Esophagus squamous epithelium (tissue), 5 donors: ENCODE measurements at regions not wholly inside any gene's neighbourhood (a gene's known extent, or its start where the extent isn't known, plus 50 kb on each side); places are given as distances from the start of the nearest gene placed in this dataset.

Experiments
- DNase-seq: peaks from one replicate; lab custom pipeline; 2025; lab: John Stamatoyannopoulos, UW
- H3K27ac ChIP-seq, 4 donors: fragments of 200-600 bp; sonication (generic); one replicate each; pipeline ENCODE4 v1.5.1; 2016 to 2019; ENCODE audit warnings: mild to moderate bottlenecking in 1 of 4
- H3K27me3 ChIP-seq, 4 donors: fragments of 200-600 bp; sonication (generic); 1 replicate in 3 of 4; 2 replicates in 1 of 4; pipeline versions ENCODE4 v1.5.1 to v1.6.0; 2017 to 2021; ENCODE audit warnings: antibody characterized with exemption in 1 of 4
- H3K36me3 ChIP-seq, 3 donors: fragments of 200-600 bp; sonication (generic); one replicate each; pipeline ENCODE4 v1.5.1; 2016 to 2019
- H3K4me1 ChIP-seq, 3 donors: fragments of 200-600 bp; sonication (generic); one replicate each; pipeline ENCODE4 v1.5.1; 2017 to 2019
- H3K4me3 ChIP-seq, 4 donors: fragments of 200-600 bp; sonication (generic); 1 replicate in 3 of 4; 2 replicates in 1 of 4; pipeline ENCODE4 v1.5.1; 2016 to 2019; ENCODE audit warnings: mild to moderate bottlenecking in 2 of 4, moderate library complexity in 1 of 4
- H3K9me3 ChIP-seq, 3 donors: fragments of 200-600 bp; sonication (generic); one replicate each; pipeline ENCODE4 v1.5.1; 2016 to 2019
- POLR2A ChIP-seq, 4 donors: fragments of 450-650 bp; IDR thresholded peaks; one replicate each; pipeline ENCODE4 v1.6.1; 2017; ENCODE audit warnings: antibody characterized with exemption in 4 of 4, mild to moderate bottlenecking in 4 of 4, moderate library complexity in 3 of 4
- WGBS, 2 donors: methylation state at CpG; one replicate each; pipeline ENCODE4 v1.1.5; 2018; 5-methylcytosine and 5-hydroxymethylcytosine counted together
- intact Hi-C: fragments of 100-400 bp; cut with DNase I; formaldehyde crosslinking; loops from one replicate; pipeline ENCODE4 v1.15.0; 2022
- TF ChIP-seq, protein P1 (sequence below), 6 experiments: fragments of 450-650 bp in 4 of 6; fragments of 200-600 bp in 2 of 6; sonication (generic) in 2 of 6; IDR thresholded peaks; one replicate each; pipeline ENCODE4 v1.5.1; 2016 to 2019; ENCODE audit warnings: antibody characterized with exemption in 6 of 6, mild to moderate bottlenecking in 4 of 6, moderate library complexity in 4 of 6
- donor health status: DM: yes; HTN: yes; CAD: no.

DNA sequence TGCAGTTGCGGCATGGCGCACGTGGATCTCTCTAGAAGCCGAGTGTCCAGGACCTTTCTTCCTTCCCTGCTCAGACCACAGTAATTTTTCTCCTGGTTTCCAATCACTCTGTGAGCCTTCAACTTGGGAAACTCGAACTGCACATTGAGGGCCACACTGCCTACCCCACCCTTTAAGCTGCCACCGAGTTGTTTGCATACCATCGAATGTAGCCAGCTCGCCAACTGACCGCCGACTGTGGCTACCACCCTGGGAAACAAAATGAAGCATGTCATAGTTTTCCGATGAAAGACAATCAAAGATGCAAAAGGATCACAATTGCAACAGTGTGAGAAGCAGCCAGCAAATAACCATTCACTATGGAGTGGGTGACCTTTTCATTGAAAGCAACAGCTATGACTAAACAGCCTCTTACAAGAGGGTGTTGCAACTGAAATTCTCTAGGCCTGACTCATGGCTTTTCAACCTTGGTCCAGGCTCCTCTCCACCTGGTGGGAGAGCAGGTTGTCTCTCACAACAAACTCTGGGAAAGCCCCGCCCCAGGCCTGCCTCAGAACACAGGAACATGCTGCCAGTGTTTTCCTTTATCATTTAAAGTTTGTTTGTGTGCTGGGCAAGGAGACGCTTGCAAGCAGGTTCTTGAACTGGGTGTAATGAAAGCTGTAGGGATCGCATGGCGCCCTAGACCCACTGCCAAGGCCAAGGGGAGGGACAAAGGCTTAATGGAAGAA is 141.7 kb upstream of the SERP2 start:
- Histone ChIP-seq H3K9me3 (no peaks in the 10 kb centered on the region), H3K36me3 (no peaks in the 10 kb centered on the region), H3K4me3 (no peak overlapping the region), H3K27ac (peak overlapping the region; percentile 61 to 83 (median 69)), H3K4me1 (peaks cover 10 to 49% (median 31%) of the 10 kb centered on the region in 3 donors), H3K27me3 (no peaks in the 10 kb centered on the region)
- 45 to 54% methylated on average over 12 to 14 of the region's 15 CpGs for WGBS, 2 donors
- intact Hi-C loops = no loop called here
- DNase-seq = no peak
- TF ChIP-seq, protein P1, sequence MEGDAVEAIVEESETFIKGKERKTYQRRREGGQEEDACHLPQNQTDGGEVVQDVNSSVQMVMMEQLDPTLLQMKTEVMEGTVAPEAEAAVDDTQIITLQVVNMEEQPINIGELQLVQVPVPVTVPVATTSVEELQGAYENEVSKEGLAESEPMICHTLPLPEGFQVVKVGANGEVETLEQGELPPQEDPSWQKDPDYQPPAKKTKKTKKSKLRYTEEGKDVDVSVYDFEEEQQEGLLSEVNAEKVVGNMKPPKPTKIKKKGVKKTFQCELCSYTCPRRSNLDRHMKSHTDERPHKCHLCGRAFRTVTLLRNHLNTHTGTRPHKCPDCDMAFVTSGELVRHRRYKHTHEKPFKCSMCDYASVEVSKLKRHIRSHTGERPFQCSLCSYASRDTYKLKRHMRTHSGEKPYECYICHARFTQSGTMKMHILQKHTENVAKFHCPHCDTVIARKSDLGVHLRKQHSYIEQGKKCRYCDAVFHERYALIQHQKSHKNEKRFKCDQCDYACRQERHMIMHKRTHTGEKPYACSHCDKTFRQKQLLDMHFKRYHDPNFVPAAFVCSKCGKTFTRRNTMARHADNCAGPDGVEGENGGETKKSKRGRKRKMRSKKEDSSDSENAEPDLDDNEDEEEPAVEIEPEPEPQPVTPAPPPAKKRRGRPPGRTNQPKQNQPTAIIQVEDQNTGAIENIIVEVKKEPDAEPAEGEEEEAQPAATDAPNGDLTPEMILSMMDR (IDR thresholded peaks at IDR 0.05) = peak in 3 of 6 experiments; percentile 14 to 25 (median 18)
- no peak for TF ChIP-seq POLR2A (IDR thresholded peaks at IDR 0.05)

DNA sequence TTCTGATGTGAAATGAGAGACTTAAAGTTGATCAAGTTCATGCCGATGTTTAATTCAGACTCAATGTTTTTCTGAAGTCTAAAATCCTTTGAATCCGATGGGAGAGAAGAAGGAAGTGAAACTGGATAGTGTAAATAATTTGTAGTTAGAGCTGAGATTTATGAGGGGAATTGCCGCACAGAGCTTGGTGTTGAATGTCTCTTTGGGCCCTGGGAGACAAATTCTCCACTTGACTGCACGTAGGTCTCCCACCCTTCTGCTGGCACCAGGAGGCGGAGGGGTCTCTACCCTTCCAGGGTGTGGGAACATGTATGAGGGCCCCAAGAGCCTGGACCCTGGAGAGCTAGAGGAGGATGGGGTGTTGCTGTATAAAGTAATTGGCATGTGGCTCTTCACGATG is 140.8 kb upstream of the SERP2 start:
- DNase-seq = no peak
- 55 to 62% methylated on average over 6 of the region's 6 CpGs for WGBS, 2 donors
- TF ChIP-seq POLR2A (IDR thresholded peaks at IDR 0.05) = no peak
- TF ChIP-seq, protein P1 (IDR thresholded peaks at IDR 0.05) = no peak
- no peak overlapping the region for H3K4me3 ChIP-seq
- no peaks in the 10 kb centered on the region for H3K27me3 ChIP-seq
- H3K36me3 ChIP-seq = no peaks in the 10 kb centered on the region
- H3K27ac ChIP-seq = peak overlapping the region; percentile 61 to 83 (median 69)
- H3K4me1 ChIP-seq = peaks cover 18 to 57% (median 36%) of the 10 kb centered on the region in 3 donors
- intact Hi-C loops = no loop called here
- H3K9me3 ChIP-seq = no peaks in the 10 kb centered on the region

DNA sequence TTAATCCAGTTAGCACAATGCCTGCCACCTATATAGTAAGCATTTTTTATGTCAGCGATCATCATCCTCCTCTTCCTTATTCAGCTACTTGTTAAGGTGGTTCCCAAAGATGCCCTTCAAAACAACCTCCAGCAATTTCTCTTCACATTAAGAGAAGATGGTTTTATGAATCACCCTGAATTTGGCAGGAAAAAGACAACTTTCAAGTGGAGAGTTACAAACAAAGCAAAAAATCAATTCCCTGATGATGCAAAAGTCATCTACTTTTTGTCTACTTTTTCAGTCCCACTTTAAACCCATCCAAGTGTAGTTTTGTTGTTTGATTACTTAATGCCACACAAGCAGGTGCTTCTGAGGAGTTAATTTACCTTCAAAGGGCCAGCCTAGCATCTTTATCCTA is 139.1 kb upstream of the SERP2 start:
- H3K27me3 ChIP-seq = no peaks in the 10 kb centered on the region
- H3K4me1 ChIP-seq = peaks cover 22 to 71% (median 44%) of the 10 kb centered on the region in 3 donors
- peak overlapping the region in 2 of 4 donors; percentile 86 to 94 for H3K27ac ChIP-seq
- no peak overlapping the region for H3K4me3 ChIP-seq
- WGBS, 2 donors = 50 to 93% methylated on average over 1 of the region's 1 CpG
- intact Hi-C loops = no loop called here
- no peaks in the 10 kb centered on the region for H3K36me3 ChIP-seq
- TF ChIP-seq POLR2A (IDR thresholded peaks at IDR 0.05) = no peak
- TF ChIP-seq, protein P1 (IDR thresholded peaks at IDR 0.05) = no peak
- DNase-seq = no peak
- H3K9me3 ChIP-seq = no peaks in the 10 kb centered on the region

DNA sequence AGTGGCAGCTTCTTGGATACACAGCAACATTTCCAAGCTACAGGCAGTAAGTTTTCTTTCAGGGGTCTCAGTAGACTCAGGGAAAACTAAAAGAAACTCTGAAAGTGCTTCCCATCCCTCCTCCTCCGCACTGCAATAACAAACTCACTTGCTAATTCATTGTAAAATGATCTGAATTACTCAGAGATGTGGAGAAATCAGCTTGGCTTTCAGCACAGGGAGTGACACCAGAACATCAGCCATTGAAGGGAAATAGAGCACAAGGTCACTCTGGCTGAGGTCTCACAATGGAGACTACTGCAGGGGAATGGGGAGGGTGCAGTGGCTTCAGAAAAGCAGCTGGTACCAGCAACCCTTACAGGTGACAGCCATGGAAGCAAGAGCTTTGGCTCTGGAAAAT is 137.3 kb upstream of the SERP2 start:
- Histone ChIP-seq H3K27ac (peak overlapping the region; percentile 73 to 94 (median 88)), H3K9me3 (no peaks in the 10 kb centered on the region), H3K4me1 (peaks cover 22 to 62% (median 43%) of the 10 kb centered on the region in 3 donors), H3K36me3 (no peaks in the 10 kb centered on the region), H3K27me3 (no peaks in the 10 kb centered on the region), H3K4me3 (no peak overlapping the region)
- intact Hi-C loops = no loop called here
- 90% methylated on average over 1 of the region's 1 CpG for WGBS, 2 donors
- no peak for DNase-seq
- TF ChIP-seq POLR2A (IDR thresholded peaks at IDR 0.05) = no peak
- TF ChIP-seq, protein P1 (IDR thresholded peaks at IDR 0.05) = no peak

DNA sequence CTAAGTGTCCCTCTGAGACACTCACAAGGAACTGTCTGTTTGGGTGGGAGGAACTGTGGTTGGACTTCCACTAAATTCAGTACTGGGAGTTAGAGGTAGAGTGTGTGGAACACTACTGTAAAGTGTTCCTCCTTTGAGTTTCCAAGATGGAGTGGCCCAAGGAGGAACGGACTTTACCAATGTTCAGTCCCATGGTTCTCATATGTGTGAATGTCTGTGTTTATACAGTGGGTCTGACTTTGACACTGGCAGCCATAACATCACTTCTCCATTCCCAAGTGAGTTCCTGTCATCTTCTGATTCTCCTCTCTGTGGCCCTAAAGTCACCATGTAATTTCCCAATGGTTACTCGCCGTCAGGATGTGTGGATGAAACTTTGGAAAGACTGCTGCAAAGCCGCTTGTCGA is 136.8 kb upstream of the SERP2 start:
- TF ChIP-seq, protein P1 (IDR thresholded peaks at IDR 0.05) = no peak
- TF ChIP-seq POLR2A (IDR thresholded peaks at IDR 0.05) = no peak
- intact Hi-C loops = no loop called here
- DNase-seq = no peak
- Histone ChIP-seq H3K4me3 (no peak overlapping the region), H3K36me3 (no peaks in the 10 kb centered on the region), H3K27me3 (no peaks in the 10 kb centered on the region), H3K27ac (peak overlapping the region; percentile 73 to 94 (median 88)), H3K4me1 (peaks cover 19 to 57% (median 39%) of the 10 kb centered on the region in 3 donors), H3K9me3 (no peaks in the 10 kb centered on the region)
- WGBS, 2 donors = 78 to 81% methylated on average over 5 of the region's 5 CpGs
